ENCODE measurements at regions not wholly inside any gene's neighbourhood (a gene's known extent, or its start where the extent isn't known, plus 50 kb on each side); places are given as distances from the start of the nearest gene placed in this dataset.
"Not testable (repeated sequence)": the region's sequence is repeated elsewhere in the genome, so short reads cannot be mapped to it uniquely, and the experiment has no call there.

GRCh38 chr16:35602116-35602515 is 2142.7 kb downstream of the TP53TG3F start (continued):
- no peak for TF ChIP-seq CTCF (IDR thresholded peaks at IDR 0.05)
- TF ChIP-seq ERG (CRISPR knock-in tag; IDR thresholded peaks at IDR 0.05): no peak
- no peak for TF ChIP-seq PREB (CRISPR knock-in tag; IDR thresholded peaks at IDR 0.05; ENCODE audit: borderline replicate concordance)
- no peak for TF ChIP-seq HMGXB4 (CRISPR knock-in tag; IDR thresholded peaks at IDR 0.05)
- TF ChIP-seq FOXP4 (CRISPR knock-in tag; IDR thresholded peaks at IDR 0.05): no peak
- TF ChIP-seq NFYB (CRISPR knock-in tag; conservative IDR thresholded peaks at IDR 0.05; ENCODE audit: low read depth): no peak
- no peak for TF ChIP-seq SOX15 (CRISPR knock-in tag; IDR thresholded peaks at IDR 0.05)

GRCh38 chr16:35603371-35603770 is 2144.0 kb downstream of the TP53TG3F start:
- H3K27ac Mint-ChIP-seq; H3K27me3 Mint-ChIP-seq (ENCODE audit: low read depth); CTCF ChIA-PET; DNase-seq (ENCODE audit: low spot score); ATAC-seq; H3K4me3 Mint-ChIP-seq; H3K4me1 Mint-ChIP-seq; POLR2A ChIA-PET: not testable (repeated sequence)
- Mint-ChIP-seq H3K36me3 (peaks cover 39% of the 10 kb centered on the region), H3K9me3 (peaks cover 47% of the 10 kb centered on the region)

GRCh38 chr16:35605921-35606320 is 2146.5 kb downstream of the TP53TG3F start:
- H3K36me3 Mint-ChIP-seq: peaks cover 22% of the 10 kb centered on the region
- H3K27ac Mint-ChIP-seq: no peak overlapping the region
- DNase-seq (ENCODE audit: low spot score) (no peak), ATAC-seq (no peak)
- ChIA-PET POLR2A (no interaction called here), CTCF (no interaction called here)
- H3K9me3 Mint-ChIP-seq: peaks cover 28% of the 10 kb centered on the region
- H3K4me3 Mint-ChIP-seq: no peak overlapping the region
- TF ChIP-seq ZNF232 (CRISPR knock-in tag; IDR thresholded peaks at IDR 0.05): no peak
- TF ChIP-seq KAT7 (CRISPR knock-in tag; IDR thresholded peaks at IDR 0.05; ENCODE audit: borderline replicate concordance): no peak
- no peak for TF ChIP-seq ZNF138 (CRISPR knock-in tag; conservative IDR thresholded peaks at IDR 0.05)
- no peak for TF ChIP-seq MAX (CRISPR knock-in tag; IDR thresholded peaks at IDR 0.05)
- TF ChIP-seq ARID4B (CRISPR knock-in tag; IDR thresholded peaks at IDR 0.05; ENCODE audit: borderline replicate concordance): no peak
- H3K4me1 Mint-ChIP-seq: no peaks in the 10 kb centered on the region
- H3K27me3 Mint-ChIP-seq (ENCODE audit: low read depth): peaks cover 3% of the 10 kb centered on the region; the same call in 1 of the 2 replicates

- POLR2A ChIA-PET; ATAC-seq; H3K27me3 Mint-ChIP-seq (ENCODE audit: low read depth); H3K4me3 Mint-ChIP-seq; DNase-seq (ENCODE audit: low spot score); H3K27ac Mint-ChIP-seq; CTCF ChIA-PET; H3K4me1 Mint-ChIP-seq: not testable (repeated sequence)
- H3K9me3 Mint-ChIP-seq: peaks cover 36% of the 10 kb centered on the region
- peaks cover 36% of the 10 kb centered on the region for H3K36me3 Mint-ChIP-seq
These were observed 2155.5 kb downstream of the TP53TG3F start for GRCh38 chr16:35614883-35615282.

GRCh38 chr16:35619176-35619575 is 2159.8 kb downstream of the TP53TG3F start:
- POLR2A ChIA-PET; DNase-seq (ENCODE audit: low spot score); H3K27me3 Mint-ChIP-seq (ENCODE audit: low read depth); H3K4me1 Mint-ChIP-seq; H3K4me3 Mint-ChIP-seq; H3K27ac Mint-ChIP-seq; ATAC-seq; CTCF ChIA-PET: not testable (repeated sequence)
- Mint-ChIP-seq H3K36me3 (peaks cover 53% of the 10 kb centered on the region), H3K9me3 (peaks cover 56% of the 10 kb centered on the region)

Measured in WTC11 (cell line).